H1 (cell line): ENCODE measurements at regions not wholly inside any gene's neighbourhood (a gene's known extent, or its start where the extent isn't known, plus 50 kb on each side); places are given as distances from the start of the nearest gene placed in this dataset.

Experiments used
- CTCF ChIA-PET: fragments of 300-600 bp; sonication (Branson Sonifier 250); formaldehyde crosslinking; loops from one replicate; lab custom pipeline; 2021; ENCODE audit not compliant: partially characterized antibody; lab: Charles Lee
- POLR2A ChIA-PET: fragments of 300-600 bp; sonication (Branson Sonifier 250); formaldehyde crosslinking; loops from one replicate; lab custom pipeline; 2021; ENCODE audit warnings: inconsistent platforms; ENCODE audit not compliant: partially characterized antibody; lab: Charles Lee
- DNase-seq, 2 experiments: peaks; one replicate each; pipeline versions ENCODE4 v3.0.0 to v3.0.0-alpha.2; 2010 to 2022; ENCODE audit warnings: low spot score in 2 of 2, low read depth in 1 of 2, mixed read lengths in 1 of 2
- FAIRE-seq: peaks from 2 replicates; lab custom pipeline; 2011; peaks lifted over from hg19 to GRCh38; lab: Jason Lieb, UNC
- H2AFZ ChIP-seq: 2 replicates; pipeline ENCODE4 v1.8.1; 2012; ENCODE audit warnings: low read length, inconsistent platforms
- H2AK5ac ChIP-seq: 2 replicates; pipeline ENCODE4 v1.6.1; 2013; ENCODE audit warnings: low read depth, low read length
- H2BK120ac ChIP-seq: replicated peaks from 2 replicates; pipeline ENCODE3; 2013; ENCODE audit warnings: low read depth, low read length, inconsistent platforms
- H2BK12ac ChIP-seq: 2 replicates; pipeline ENCODE4 v1.6.1; 2013; ENCODE audit warnings: low read depth, low read length
- H2BK15ac ChIP-seq: 2 replicates; pipeline ENCODE4 v1.6.1; 2013; ENCODE audit warnings: low read length
- H2BK20ac ChIP-seq: 2 replicates; pipeline ENCODE4 v1.6.1; 2013; ENCODE audit warnings: low read length
- H2BK5ac ChIP-seq: 2 replicates; pipeline ENCODE4 v1.6.1; 2013; ENCODE audit warnings: low read depth, low read length
- H3K14ac ChIP-seq: 2 replicates; pipeline ENCODE4 v1.6.1; 2013; ENCODE audit warnings: inconsistent platforms; ENCODE audit not compliant: insufficient read length
- H3K18ac ChIP-seq: 2 replicates; pipeline ENCODE4 v1.6.1; 2013; ENCODE audit warnings: low read length; ENCODE audit errors: extremely low read depth
- H3K23ac ChIP-seq: 2 replicates; pipeline ENCODE4 v1.6.1; 2013; ENCODE audit warnings: inconsistent platforms; ENCODE audit not compliant: insufficient read length
- H3K23me2 ChIP-seq: 2 replicates; pipeline ENCODE4 v1.6.1; 2013; ENCODE audit warnings: low read depth, low read length
- H3K27ac ChIP-seq: 2 replicates; pipeline ENCODE4 v1.6.1; 2011; ENCODE audit warnings: low read depth, low read length, inconsistent platforms
- H3K27me3 ChIP-seq, 4 experiments: replicated peaks in 1 of 4; 1 replicate in 1 of 4; 2 replicates in 3 of 4; pipeline versions ENCODE4 v1.6.1 to v1.8.1; 2011 to 2013; ENCODE audit warnings: low read length in 3 of 4, mild to moderate bottlenecking in 3 of 4, inconsistent platforms in 2 of 4, mixed read lengths in 2 of 4, moderate library complexity in 1 of 4; ENCODE audit not compliant: control insufficient read depth in 3 of 4, insufficient read depth in 3 of 4; ENCODE audit errors: extremely low read depth in 1 of 4
- H3K36me3 ChIP-seq, 4 experiments: 2 replicates each; pipeline versions ENCODE4 v1.6.1 to v1.8.1; 2011 to 2013; ENCODE audit warnings: mild to moderate bottlenecking in 4 of 4, low read length in 3 of 4, moderate library complexity in 2 of 4, control low read depth in 1 of 4, inconsistent platforms in 1 of 4; ENCODE audit not compliant: insufficient read depth in 4 of 4, control insufficient read depth in 2 of 4
- H3K4ac ChIP-seq: replicated peaks from 2 replicates; pipeline ENCODE3; 2013; ENCODE audit warnings: low read length, low read depth, mixed read lengths, inconsistent platforms; ENCODE audit not compliant: insufficient read length
- H3K4me1 ChIP-seq, 4 experiments: replicated peaks in 1 of 4; 1 replicate in 1 of 4; 2 replicates in 3 of 4; pipeline versions ENCODE4 v1.6.1 to v1.8.1; 2011 to 2013; ENCODE audit warnings: low read length in 3 of 4, inconsistent platforms in 2 of 4, mixed read lengths in 1 of 4; ENCODE audit not compliant: insufficient read depth in 4 of 4, control insufficient read depth in 3 of 4
- H3K4me2 ChIP-seq, 2 experiments: 2 replicates each; pipeline versions ENCODE4 v1.6.1 to v1.8.1; 2011 to 2013; ENCODE audit warnings: low read depth in 2 of 2, low read length in 2 of 2, control low read depth in 1 of 2, inconsistent platforms in 1 of 2, mild to moderate bottlenecking in 1 of 2; ENCODE audit not compliant: insufficient read depth in 1 of 2
- H3K4me3 ChIP-seq, 4 experiments: fragments of 200-600, 300-600 bp in 1 of 4; sonication (generic), shearing (Covaris generic), sonication (Bioruptor Twin) in 1 of 4; 2 replicates each; pipeline versions ENCODE4 v1.5.1 to v1.8.1; 2011 to 2016; ENCODE audit warnings: low read length in 4 of 4, low read depth in 3 of 4, control low read depth in 2 of 4, inconsistent platforms in 2 of 4, mild to moderate bottlenecking in 2 of 4, mixed read lengths in 1 of 4, moderate library complexity in 1 of 4; ENCODE audit not compliant: insufficient read depth in 2 of 4; ENCODE audit errors: extremely low read depth in 1 of 4
- H3K56ac ChIP-seq: replicated peaks from 2 replicates; pipeline ENCODE3; 2013; ENCODE audit warnings: low read depth, mild to moderate bottlenecking, mixed read lengths, low read length, inconsistent platforms; ENCODE audit not compliant: insufficient read length
- H3K79me1 ChIP-seq: 2 replicates; pipeline ENCODE4 v1.6.1; 2013; ENCODE audit warnings: low read depth, low read length, control low read depth
- H3K79me2 ChIP-seq, 2 experiments: 2 replicates each; pipeline versions ENCODE4 v1.6.1 to v1.8.1; 2012 to 2013; ENCODE audit warnings: low read length in 2 of 2, mild to moderate bottlenecking in 2 of 2, inconsistent platforms in 1 of 2; ENCODE audit not compliant: insufficient read depth in 2 of 2, control insufficient read depth in 1 of 2
- H3K9ac ChIP-seq, 4 experiments: replicated peaks in 1 of 4; 1 replicate in 1 of 4; 2 replicates in 3 of 4; pipeline versions ENCODE4 v1.6.1 to v1.8.1; 2011 to 2013; ENCODE audit warnings: low read depth in 3 of 4, low read length in 3 of 4, control low read depth in 2 of 4, mild to moderate bottlenecking in 2 of 4, moderate library complexity in 2 of 4, inconsistent platforms in 1 of 4; ENCODE audit errors: extremely low read depth in 1 of 4
- H3K9me3 ChIP-seq, 2 experiments: 2 replicates each; pipeline versions ENCODE4 v1.6.1 to v1.8.1; 2012 to 2013; ENCODE audit warnings: mild to moderate bottlenecking in 2 of 2, moderate library complexity in 2 of 2, control low read depth in 1 of 2, inconsistent platforms in 1 of 2, low read depth in 1 of 2, low read length in 1 of 2, mixed read lengths in 1 of 2; ENCODE audit not compliant: insufficient read depth in 2 of 2
- H4K20me1 ChIP-seq, 2 experiments: replicated peaks in 1 of 2; 2 replicates each; pipeline versions ENCODE3 to v1.8.1; 2011 to 2013; ENCODE audit warnings: inconsistent platforms in 2 of 2, low read length in 2 of 2, mild to moderate bottlenecking in 1 of 2; ENCODE audit not compliant: insufficient read depth in 2 of 2, control insufficient read depth in 1 of 2
- H4K5ac ChIP-seq: 2 replicates; pipeline ENCODE4 v1.6.1; 2013; ENCODE audit warnings: low read length, low read depth, mixed read lengths, inconsistent platforms; ENCODE audit not compliant: insufficient read length
- H4K8ac ChIP-seq: 2 replicates; pipeline ENCODE4 v1.8.0; 2013; ENCODE audit warnings: mild to moderate bottlenecking, moderate library complexity, low read length, inconsistent platforms; ENCODE audit not compliant: insufficient read depth; ENCODE audit errors: extremely low read depth
- H4K91ac ChIP-seq: replicated peaks from 2 replicates; pipeline ENCODE3; 2013; ENCODE audit warnings: low read length, mixed read lengths, inconsistent platforms; ENCODE audit not compliant: insufficient read length
- BCL11A ChIP-seq, 2 experiments: IDR thresholded peaks; one replicate each; pipeline ENCODE4 v1.6.1; 2011; ENCODE audit warnings: low read depth in 2 of 2, low read length in 2 of 2, mild to moderate bottlenecking in 2 of 2
- EP300 ChIP-seq, 2 experiments: IDR thresholded peaks; 1 replicate in 1 of 2; 2 replicates in 1 of 2; pipeline ENCODE4 v1.6.1; 2011 to 2012; ENCODE audit warnings: low read depth in 2 of 2, low read length in 2 of 2, mild to moderate bottlenecking in 2 of 2, borderline replicate concordance in 1 of 2, inconsistent platforms in 1 of 2, moderate library complexity in 1 of 2
- TBP ChIP-seq: IDR thresholded peaks from 2 replicates; pipeline ENCODE4 v1.6.1; 2011; ENCODE audit warnings: low read depth, low read length, improper control_type of control experiment
- WGBS, 2 experiments: shearing (Covaris generic) in 1 of 2; methylation state at CpG; one replicate each; pipeline versions ENCODE4 v1.1.6 to v1.1.7; 2013 to 2015; ENCODE audit warnings: low lambda C conversion rate in 2 of 2, mixed read lengths in 2 of 2, inconsistent platforms in 1 of 2, low coverage in 1 of 2, missing lambda C conversion rate in 1 of 2; ENCODE audit not compliant: insufficient replicate concordance in 2 of 2, insufficient coverage in 1 of 2, insufficient read length in 1 of 2; ENCODE audit errors: extremely low coverage in 1 of 2, missing lambda C conversion rate in 1 of 2; 5-methylcytosine and 5-hydroxymethylcytosine counted together
- TF ChIP-seq, protein P1 (sequence below): IDR thresholded peaks from 2 replicates; pipeline ENCODE4 v1.6.1; 2012; ENCODE audit warnings: inconsistent platforms
- TF ChIP-seq, protein P2 (sequence below): IDR thresholded peaks from 2 replicates; pipeline ENCODE4 v1.6.1; 2012; ENCODE audit warnings: inconsistent platforms

DNA sequence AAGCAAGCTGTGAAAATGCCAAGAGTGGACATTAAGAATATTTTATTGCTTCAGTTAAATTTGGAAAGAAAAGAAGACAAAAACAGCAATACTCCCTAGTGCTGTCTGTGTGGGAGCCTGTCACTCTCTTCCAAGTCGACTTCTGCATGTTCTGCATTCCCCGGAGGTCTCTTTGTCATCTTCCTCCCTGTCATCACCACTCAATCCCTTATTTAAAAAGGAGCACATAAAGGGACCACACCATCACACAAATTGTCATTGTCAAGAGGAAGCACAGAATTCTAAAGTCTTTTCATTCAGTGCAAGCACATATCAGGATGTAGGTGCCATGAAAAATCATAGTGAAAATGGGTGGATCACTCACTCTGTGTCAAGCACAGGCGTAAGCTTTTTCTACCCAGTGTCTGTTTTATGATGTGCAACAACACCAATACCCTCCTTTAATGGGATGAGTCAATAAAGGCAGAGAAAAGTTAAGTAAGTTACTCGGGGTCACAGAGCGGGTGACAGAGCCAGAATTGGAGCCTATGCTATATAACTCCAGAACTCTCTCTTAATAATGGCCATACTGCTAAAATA is 222.4 kb upstream of the HNMT start:
- Histone ChIP-seq H3K4ac (no peak overlapping the region), H3K4me1 (peaks cover 0 to 8% (median 3%) of the 10 kb centered on the region in 4 experiments; a peak in 2 of 7 replicates), H2BK12ac (no peak overlapping the region), H3K4me3 (no peak overlapping the region), H2BK15ac (no peak overlapping the region), H3K4me2 (no peak overlapping the region), H3K9me3 (no peaks in the 10 kb centered on the region), H2AK5ac (no peak overlapping the region), H4K91ac (no peak overlapping the region), H3K36me3 (no peaks in the 10 kb centered on the region), H2AFZ (no peak overlapping the region; the same call in 1 of the 2 replicates), H4K8ac (no peak overlapping the region), H3K56ac (no peak overlapping the region), H3K14ac (no peak overlapping the region), H2BK20ac (no peak overlapping the region), H3K79me2 (no peaks in the 10 kb centered on the region), H4K5ac (no peak overlapping the region), H3K18ac (no peak overlapping the region), H3K27ac (no peak overlapping the region), H3K9ac (no peak overlapping the region), H3K27me3 (no peaks in the 10 kb centered on the region), H3K79me1 (no peaks in the 10 kb centered on the region), H2BK120ac (no peak overlapping the region), H3K23ac (no peak overlapping the region), H3K23me2 (no peaks in the 10 kb centered on the region), H4K20me1 (no peaks in the 10 kb centered on the region), H2BK5ac (no peak overlapping the region)
- TF ChIP-seq, protein P1, sequence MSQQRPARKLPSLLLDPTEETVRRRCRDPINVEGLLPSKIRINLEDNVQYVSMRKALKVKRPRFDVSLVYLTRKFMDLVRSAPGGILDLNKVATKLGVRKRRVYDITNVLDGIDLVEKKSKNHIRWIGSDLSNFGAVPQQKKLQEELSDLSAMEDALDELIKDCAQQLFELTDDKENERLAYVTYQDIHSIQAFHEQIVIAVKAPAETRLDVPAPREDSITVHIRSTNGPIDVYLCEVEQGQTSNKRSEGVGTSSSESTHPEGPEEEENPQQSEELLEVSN = no peak
- TF ChIP-seq, protein P2, sequence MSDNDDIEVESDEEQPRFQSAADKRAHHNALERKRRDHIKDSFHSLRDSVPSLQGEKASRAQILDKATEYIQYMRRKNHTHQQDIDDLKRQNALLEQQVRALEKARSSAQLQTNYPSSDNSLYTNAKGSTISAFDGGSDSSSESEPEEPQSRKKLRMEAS = no peak
- TF ChIP-seq TBP (no peak), BCL11A (IDR thresholded peaks at IDR 0.05; ENCODE audit: low read depth in 2 of 2, low read length in 2 of 2) (no peak), EP300 (IDR thresholded peaks at IDR 0.05; ENCODE audit: borderline replicate concordance in 1 of 2, low read depth in 2 of 2, low read length in 2 of 2) (no peak)
- DNase-seq = no peak
- ChIA-PET CTCF (no interaction called here), POLR2A (no interaction called here)
- WGBS, 2 experiments = 87% methylated on average over 5 of the region's 5 CpGs; no CpG with 5 or more reads in 1 of the 2 experiments
- FAIRE-seq = no peak
